ENCODE measurements at regions not wholly inside any gene's neighbourhood (a gene's known extent, or its start where the extent isn't known, plus 50 kb on each side); places are given as distances from the start of the nearest gene placed in this dataset.

DNA sequence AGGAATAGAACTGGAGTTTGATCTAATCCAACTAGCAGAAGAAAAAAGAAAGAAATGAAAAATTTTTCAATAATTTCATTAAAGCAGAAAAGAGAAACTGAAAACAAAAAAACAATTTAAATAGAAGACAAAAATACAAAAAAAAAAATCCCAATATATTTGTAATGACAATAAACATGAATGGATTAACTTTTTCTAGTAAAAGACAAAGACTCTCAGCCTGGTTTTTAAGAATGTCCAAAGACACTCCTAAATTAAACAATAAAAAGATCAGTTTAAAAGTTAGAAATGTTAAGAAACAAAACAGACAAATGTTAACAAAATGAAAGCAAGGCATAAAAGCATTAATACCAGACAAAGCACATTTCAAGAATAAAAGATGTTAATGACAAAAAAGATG, 50.3 kb upstream of the ME3 start:
- Mint-ChIP-seq H3K4me1 (no peaks in the 10 kb centered on the region), H3K36me3 (ENCODE audit: low read depth) (no peaks in the 10 kb centered on the region), H3K4me3 (no peak overlapping the region), H3K27me3 (ENCODE audit: insufficient read depth, low read depth, poor library complexity) (no peaks in the 10 kb centered on the region), H3K27ac (no peak overlapping the region), H3K9me3 (peaks cover 13% of the 10 kb centered on the region; the same call in 2 of the 3 replicates)
- H4K20me1 ChIP-seq (replicated peaks; ENCODE audit: insufficient read depth): no peaks in the 10 kb centered on the region
- H3K27ac ChIP-seq (ENCODE audit: low read depth): no peak overlapping the region
- no peak overlapping the region for H3K4me3 ChIP-seq
- ATAC-seq: no peak
- H3K4me1 ChIP-seq (ENCODE audit: insufficient read depth): no peaks in the 10 kb centered on the region
- peaks cover 3% of the 10 kb centered on the region; the same call in 1 of the 2 replicates for H3K9me2 ChIP-seq (ENCODE audit: insufficient read depth)
- TF ChIP-seq, protein P1, sequence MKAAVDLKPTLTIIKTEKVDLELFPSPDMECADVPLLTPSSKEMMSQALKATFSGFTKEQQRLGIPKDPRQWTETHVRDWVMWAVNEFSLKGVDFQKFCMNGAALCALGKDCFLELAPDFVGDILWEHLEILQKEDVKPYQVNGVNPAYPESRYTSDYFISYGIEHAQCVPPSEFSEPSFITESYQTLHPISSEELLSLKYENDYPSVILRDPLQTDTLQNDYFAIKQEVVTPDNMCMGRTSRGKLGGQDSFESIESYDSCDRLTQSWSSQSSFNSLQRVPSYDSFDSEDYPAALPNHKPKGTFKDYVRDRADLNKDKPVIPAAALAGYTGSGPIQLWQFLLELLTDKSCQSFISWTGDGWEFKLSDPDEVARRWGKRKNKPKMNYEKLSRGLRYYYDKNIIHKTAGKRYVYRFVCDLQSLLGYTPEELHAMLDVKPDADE (IDR thresholded peaks at IDR 0.05): no peak
- TF ChIP-seq, protein P2, sequence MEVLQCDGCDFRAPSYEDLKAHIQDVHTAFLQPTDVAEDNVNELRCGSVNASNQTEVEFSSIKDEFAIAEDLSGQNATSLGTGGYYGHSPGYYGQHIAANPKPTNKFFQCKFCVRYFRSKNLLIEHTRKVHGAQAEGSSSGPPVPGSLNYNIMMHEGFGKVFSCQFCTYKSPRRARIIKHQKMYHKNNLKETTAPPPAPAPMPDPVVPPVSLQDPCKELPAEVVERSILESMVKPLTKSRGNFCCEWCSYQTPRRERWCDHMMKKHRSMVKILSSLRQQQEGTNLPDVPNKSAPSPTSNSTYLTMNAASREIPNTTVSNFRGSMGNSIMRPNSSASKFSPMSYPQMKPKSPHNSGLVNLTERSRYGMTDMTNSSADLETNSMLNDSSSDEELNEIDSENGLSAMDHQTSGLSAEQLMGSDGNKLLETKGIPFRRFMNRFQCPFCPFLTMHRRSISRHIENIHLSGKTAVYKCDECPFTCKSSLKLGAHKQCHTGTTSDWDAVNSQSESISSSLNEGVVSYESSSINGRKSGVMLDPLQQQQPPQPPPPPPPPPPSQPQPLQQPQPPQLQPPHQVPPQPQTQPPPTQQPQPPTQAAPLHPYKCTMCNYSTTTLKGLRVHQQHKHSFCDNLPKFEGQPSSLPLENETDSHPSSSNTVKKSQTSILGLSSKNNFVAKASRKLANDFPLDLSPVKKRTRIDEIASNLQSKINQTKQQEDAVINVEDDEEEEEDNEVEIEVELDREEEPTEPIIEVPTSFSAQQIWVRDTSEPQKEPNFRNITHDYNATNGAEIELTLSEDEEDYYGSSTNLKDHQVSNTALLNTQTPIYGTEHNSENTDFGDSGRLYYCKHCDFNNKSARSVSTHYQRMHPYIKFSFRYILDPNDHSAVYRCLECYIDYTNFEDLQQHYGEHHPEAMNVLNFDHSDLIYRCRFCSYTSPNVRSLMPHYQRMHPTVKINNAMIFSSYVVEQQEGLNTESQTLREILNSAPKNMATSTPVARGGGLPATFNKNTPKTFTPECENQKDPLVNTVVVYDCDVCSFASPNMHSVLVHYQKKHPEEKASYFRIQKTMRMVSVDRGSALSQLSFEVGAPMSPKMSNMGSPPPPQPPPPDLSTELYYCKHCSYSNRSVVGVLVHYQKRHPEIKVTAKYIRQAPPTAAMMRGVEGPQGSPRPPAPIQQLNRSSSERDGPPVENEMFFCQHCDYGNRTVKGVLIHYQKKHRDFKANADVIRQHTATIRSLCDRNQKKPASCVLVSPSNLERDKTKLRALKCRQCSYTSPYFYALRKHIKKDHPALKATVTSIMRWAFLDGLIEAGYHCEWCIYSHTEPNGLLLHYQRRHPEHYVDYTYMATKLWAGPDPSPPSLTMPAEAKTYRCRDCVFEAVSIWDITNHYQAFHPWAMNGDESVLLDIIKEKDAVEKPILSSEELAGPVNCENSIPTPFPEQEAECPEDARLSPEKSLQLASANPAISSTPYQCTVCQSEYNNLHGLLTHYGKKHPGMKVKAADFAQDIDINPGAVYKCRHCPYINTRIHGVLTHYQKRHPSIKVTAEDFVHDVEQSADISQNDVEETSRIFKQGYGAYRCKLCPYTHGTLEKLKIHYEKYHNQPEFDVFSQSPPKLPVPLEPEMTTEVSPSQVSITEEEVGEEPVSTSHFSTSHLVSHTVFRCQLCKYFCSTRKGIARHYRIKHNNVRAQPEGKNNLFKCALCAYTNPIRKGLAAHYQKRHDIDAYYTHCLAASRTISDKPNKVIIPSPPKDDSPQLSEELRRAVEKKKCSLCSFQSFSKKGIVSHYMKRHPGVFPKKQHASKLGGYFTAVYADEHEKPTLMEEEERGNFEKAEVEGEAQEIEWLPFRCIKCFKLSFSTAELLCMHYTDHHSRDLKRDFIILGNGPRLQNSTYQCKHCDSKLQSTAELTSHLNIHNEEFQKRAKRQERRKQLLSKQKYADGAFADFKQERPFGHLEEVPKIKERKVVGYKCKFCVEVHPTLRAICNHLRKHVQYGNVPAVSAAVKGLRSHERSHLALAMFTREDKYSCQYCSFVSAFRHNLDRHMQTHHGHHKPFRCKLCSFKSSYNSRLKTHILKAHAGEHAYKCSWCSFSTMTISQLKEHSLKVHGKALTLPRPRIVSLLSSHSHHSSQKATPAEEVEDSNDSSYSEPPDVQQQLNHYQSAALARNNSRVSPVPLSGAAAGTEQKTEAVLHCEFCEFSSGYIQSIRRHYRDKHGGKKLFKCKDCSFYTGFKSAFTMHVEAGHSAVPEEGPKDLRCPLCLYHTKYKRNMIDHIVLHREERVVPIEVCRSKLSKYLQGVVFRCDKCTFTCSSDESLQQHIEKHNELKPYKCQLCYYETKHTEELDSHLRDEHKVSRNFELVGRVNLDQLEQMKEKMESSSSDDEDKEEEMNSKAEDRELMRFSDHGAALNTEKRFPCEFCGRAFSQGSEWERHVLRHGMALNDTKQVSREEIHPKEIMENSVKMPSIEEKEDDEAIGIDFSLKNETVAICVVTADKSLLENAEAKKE (CRISPR knock-in tag; IDR thresholded peaks at IDR 0.05): no peak
- TF ChIP-seq ZNF331 (CRISPR knock-in tag; IDR thresholded peaks at IDR 0.05; ENCODE audit: low read depth) (no peak), JUNB (IDR thresholded peaks at IDR 0.05; ENCODE audit: unreplicated experiment) (no peak)
- TF ChIP-seq, protein P3, sequence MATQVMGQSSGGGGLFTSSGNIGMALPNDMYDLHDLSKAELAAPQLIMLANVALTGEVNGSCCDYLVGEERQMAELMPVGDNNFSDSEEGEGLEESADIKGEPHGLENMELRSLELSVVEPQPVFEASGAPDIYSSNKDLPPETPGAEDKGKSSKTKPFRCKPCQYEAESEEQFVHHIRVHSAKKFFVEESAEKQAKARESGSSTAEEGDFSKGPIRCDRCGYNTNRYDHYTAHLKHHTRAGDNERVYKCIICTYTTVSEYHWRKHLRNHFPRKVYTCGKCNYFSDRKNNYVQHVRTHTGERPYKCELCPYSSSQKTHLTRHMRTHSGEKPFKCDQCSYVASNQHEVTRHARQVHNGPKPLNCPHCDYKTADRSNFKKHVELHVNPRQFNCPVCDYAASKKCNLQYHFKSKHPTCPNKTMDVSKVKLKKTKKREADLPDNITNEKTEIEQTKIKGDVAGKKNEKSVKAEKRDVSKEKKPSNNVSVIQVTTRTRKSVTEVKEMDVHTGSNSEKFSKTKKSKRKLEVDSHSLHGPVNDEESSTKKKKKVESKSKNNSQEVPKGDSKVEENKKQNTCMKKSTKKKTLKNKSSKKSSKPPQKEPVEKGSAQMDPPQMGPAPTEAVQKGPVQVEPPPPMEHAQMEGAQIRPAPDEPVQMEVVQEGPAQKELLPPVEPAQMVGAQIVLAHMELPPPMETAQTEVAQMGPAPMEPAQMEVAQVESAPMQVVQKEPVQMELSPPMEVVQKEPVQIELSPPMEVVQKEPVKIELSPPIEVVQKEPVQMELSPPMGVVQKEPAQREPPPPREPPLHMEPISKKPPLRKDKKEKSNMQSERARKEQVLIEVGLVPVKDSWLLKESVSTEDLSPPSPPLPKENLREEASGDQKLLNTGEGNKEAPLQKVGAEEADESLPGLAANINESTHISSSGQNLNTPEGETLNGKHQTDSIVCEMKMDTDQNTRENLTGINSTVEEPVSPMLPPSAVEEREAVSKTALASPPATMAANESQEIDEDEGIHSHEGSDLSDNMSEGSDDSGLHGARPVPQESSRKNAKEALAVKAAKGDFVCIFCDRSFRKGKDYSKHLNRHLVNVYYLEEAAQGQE (IDR thresholded peaks at IDR 0.05; ENCODE audit: unreplicated experiment): no peak
- H3K36me3 ChIP-seq (ENCODE audit: insufficient read depth): no peaks in the 10 kb centered on the region
- no peak for DNase-seq (ENCODE audit: low spot score)
- H3K4me2 ChIP-seq: no peak overlapping the region
- no peak overlapping the region for H2AFZ ChIP-seq
- H3F3A ChIP-seq (replicated peaks; ENCODE audit: low read depth): no peaks in the 10 kb centered on the region
- H3K79me2 ChIP-seq (replicated peaks; ENCODE audit: insufficient read depth): no peaks in the 10 kb centered on the region
- H3K27me3 ChIP-seq (ENCODE audit: insufficient read depth): no peaks in the 10 kb centered on the region

All from GM23338 (cell line).